PC-3 (cell line): ENCODE measurements at regions not wholly inside any gene's neighbourhood (a gene's known extent, or its start where the extent isn't known, plus 50 kb on each side); places are given as distances from the start of the nearest gene placed in this dataset.

Source experiments
- CTCF ChIP-seq: fragments of 300-600 bp; sonication (generic); conservative IDR thresholded peaks from 2 replicates; pipeline ENCODE4 v1.5.1; 2017; ENCODE audit warnings: antibody characterized with exemption, low read depth, mild to moderate bottlenecking, low read length
- EZH2 ChIP-seq: fragments of 300-600 bp; sonication (generic); IDR thresholded peaks from one replicate; pipeline ENCODE4 v1.6.1; 2017; ENCODE audit warnings: antibody characterized with exemption, mild to moderate bottlenecking, low read length; ENCODE audit not compliant: unreplicated experiment
- EZH2phosphoT487 ChIP-seq: fragments of 300-600 bp; sonication (generic); IDR thresholded peaks from 2 replicates; pipeline ENCODE4 v1.6.1; 2018; ENCODE audit warnings: mild to moderate bottlenecking, antibody characterized with exemption, low read length, borderline replicate concordance

GRCh38 chr6:4018171-4018923 is 60.6 kb downstream of the FAM217A start:
- TF ChIP-seq EZH2 (no peak), CTCF (peak; percentile 53), EZH2phosphoT487 (no peak)
